RPMI8226 (cell line): ENCODE measurements at regions not wholly inside any gene's neighbourhood (a gene's known extent, or its start where the extent isn't known, plus 50 kb on each side); places are given as distances from the start of the nearest gene placed in this dataset.

Experiments used
- DNase-seq: peaks from one replicate; pipeline ENCODE4 v3.0.0-alpha.2; 2015

GRCh38 chr1:115233598-115233997 lies 104.5 kb downstream of the NGF start:
- no peak for DNase-seq

GRCh38 chr1:115230281-115230680 lies 107.8 kb downstream of the NGF start:
- DNase-seq: no peak

- no peak for DNase-seq
Observed at GRCh38 chr1:115229016-115229415, 109.0 kb downstream of the NGF start.

- no peak for DNase-seq
Observed at GRCh38 chr1:115228191-115228590, 109.9 kb downstream of the NGF start.

GRCh38 chr1:115227346-115228082 lies 110.5 kb downstream of the NGF start:
- DNase-seq: no peak

GRCh38 chr1:115225993-115226685 lies 111.9 kb downstream of the NGF start:
- DNase-seq: no peak

- no peak for DNase-seq
Observed at GRCh38 chr1:115224636-115225035, 113.4 kb downstream of the NGF start.

- no peak for DNase-seq
Observed at GRCh38 chr1:115222616-115223402, 115.2 kb downstream of the NGF start.

GRCh38 chr1:115220340-115221270 lies 117.4 kb downstream of the NGF start:
- no peak for DNase-seq

- no peak for DNase-seq
Observed at GRCh38 chr1:115219927-115220326, 118.1 kb downstream of the NGF start.

- no peak for DNase-seq
Observed at GRCh38 chr1:115218699-115219098, 119.3 kb downstream of the NGF start.

- DNase-seq: no peak
Observed at GRCh38 chr1:115218034-115218405, 120.0 kb downstream of the NGF start.

GRCh38 chr1:115217150-115218033 lies 120.7 kb downstream of the NGF start:
- no peak for DNase-seq

GRCh38 chr1:115215703-115216521 lies 122.1 kb downstream of the NGF start:
- DNase-seq: no peak

- DNase-seq: no peak
Observed at GRCh38 chr1:115215110-115215509, 122.9 kb downstream of the NGF start.

GRCh38 chr1:115214098-115214497 lies 124.0 kb downstream of the NGF start:
- no peak for DNase-seq

- no peak for DNase-seq
Observed at GRCh38 chr1:115213130-115213529, 123.8 kb upstream of the TSPAN2 start.

- DNase-seq: no peak
Observed at GRCh38 chr1:115211071-115211745, 121.9 kb upstream of the TSPAN2 start.

- DNase-seq: no peak
Observed at GRCh38 chr1:115210302-115210711, 121.0 kb upstream of the TSPAN2 start.

GRCh38 chr1:115204513-115204912 lies 115.2 kb upstream of the TSPAN2 start:
- DNase-seq: no peak
